ENCODE measurements at regions not wholly inside any gene's neighbourhood (a gene's known extent, or its start where the extent isn't known, plus 50 kb on each side); places are given as distances from the start of the nearest gene placed in this dataset.

DNA sequence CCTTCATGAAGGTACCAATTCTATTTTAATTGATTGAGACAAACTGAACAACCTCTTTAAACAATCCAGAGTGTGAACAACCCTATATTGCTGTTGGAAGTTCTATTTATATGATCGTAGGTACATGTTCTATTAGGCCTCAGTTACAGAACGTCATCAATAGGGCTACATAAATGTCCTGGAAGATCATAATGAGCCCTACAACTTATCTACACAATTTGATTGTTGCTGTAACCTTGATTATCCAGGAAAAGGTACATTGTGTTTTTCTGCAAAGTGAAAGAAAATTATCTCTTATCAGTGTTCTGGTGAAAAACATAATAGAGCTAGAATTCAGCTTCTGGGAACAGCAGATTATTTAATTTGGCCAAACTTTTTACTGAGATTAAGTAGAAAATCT, 612.9 kb downstream of the GALC start:
- TF ChIP-seq, protein P1, sequence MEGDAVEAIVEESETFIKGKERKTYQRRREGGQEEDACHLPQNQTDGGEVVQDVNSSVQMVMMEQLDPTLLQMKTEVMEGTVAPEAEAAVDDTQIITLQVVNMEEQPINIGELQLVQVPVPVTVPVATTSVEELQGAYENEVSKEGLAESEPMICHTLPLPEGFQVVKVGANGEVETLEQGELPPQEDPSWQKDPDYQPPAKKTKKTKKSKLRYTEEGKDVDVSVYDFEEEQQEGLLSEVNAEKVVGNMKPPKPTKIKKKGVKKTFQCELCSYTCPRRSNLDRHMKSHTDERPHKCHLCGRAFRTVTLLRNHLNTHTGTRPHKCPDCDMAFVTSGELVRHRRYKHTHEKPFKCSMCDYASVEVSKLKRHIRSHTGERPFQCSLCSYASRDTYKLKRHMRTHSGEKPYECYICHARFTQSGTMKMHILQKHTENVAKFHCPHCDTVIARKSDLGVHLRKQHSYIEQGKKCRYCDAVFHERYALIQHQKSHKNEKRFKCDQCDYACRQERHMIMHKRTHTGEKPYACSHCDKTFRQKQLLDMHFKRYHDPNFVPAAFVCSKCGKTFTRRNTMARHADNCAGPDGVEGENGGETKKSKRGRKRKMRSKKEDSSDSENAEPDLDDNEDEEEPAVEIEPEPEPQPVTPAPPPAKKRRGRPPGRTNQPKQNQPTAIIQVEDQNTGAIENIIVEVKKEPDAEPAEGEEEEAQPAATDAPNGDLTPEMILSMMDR (IDR thresholded peaks at IDR 0.05), result no peak
- TF ChIP-seq POLR2A (IDR thresholded peaks at IDR 0.05), result no peak

Data from right lobe of liver (tissue), 4 donors.